A204.1 (cell line): ENCODE measurements at regions not wholly inside any gene's neighbourhood (a gene's known extent, or its start where the extent isn't known, plus 50 kb on each side); places are given as distances from the start of the nearest gene placed in this dataset.
"Not testable (repeated sequence)": the region's sequence is repeated elsewhere in the genome, so short reads cannot be mapped to it uniquely, and the experiment has no call there.

ENCODE experiments used
- FAIRE-seq: peaks from 2 replicates; lab custom pipeline; 2012; peaks lifted over from hg19 to GRCh38; lab: Jason Lieb, UNC

DNA sequence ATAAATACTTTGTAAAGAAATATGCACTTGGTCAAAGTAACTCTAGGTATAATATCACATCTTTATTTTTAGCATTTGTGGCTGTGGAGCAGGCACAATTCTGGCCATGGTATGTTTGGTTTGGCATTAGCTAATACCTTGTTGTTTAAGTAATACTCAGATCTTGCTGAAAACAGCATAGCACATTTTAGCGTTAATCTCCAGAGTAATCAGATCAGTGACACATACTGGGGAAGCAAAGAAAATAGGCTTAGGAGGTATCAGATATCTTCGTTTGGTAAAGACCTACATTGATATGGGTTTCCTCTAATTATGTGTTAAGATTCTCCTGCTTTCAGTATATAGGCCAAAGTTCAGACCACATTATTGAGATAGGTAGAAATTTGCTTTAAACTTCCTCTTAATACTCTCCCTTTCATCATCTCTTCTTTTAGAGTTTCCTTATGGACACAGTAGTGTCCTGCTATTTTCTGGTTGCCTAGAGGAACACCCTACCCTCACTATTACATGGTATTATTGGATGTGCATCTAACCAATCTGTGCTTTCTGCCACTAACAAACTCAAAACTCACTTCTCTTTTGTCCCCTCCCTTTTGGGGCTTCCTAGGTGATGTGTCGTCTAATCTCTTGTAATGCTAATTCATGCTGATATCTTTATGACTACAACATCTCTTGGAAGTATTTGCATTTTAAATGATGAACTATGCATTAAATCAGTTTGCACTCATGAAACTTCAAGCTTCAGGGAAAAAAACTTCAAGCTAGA lies 437.3 kb upstream of the ADAMTSL1 start:
- no peak for FAIRE-seq

GRCh38 chr9:18037981-18038380 lies 436.0 kb upstream of the ADAMTSL1 start:
- FAIRE-seq = no peak

- FAIRE-seq = no peak
Measured at GRCh38 chr9:18040327-18040726, 433.6 kb upstream of the ADAMTSL1 start.

GRCh38 chr9:18043978-18044377 lies 430.0 kb upstream of the ADAMTSL1 start:
- FAIRE-seq = no peak

DNA sequence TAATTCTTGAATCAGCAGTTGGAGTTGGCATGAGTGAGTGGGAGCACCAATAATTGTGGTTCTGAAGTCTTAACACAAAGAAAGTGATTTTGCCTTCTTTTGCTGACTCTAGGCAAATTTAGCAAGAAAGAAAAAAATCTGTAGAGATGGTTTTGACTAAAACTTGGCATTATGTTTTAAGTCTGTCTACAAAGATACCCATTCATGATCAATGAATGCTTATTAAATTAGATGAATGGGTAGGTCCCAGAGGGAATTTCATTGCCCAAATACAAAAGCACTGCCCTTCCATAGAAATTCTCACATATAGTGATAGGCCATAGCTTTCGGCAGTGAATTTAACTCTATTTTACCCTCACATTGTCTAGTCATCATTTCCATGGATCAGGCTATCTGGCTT lies 428.6 kb upstream of the ADAMTSL1 start:
- no peak for FAIRE-seq

DNA sequence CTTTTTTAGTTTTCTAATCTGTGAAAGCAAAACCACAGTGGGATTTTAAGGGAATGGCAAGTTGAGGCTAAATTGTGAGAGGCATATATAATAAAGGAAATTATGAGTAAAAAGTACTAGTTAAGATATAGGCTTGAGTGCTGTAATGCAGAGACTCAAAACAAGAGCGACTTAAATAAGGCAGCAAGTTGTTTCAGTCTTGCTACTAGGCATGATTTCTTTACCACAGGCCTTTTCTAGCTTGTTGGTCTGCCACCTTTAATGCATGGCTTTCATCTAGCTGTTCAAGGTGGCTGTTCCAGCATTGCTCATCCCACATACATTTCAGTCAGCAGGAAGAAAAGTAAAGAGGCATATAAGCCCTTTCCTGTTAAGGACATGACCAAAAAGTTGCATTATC lies 427.9 kb upstream of the ADAMTSL1 start:
- FAIRE-seq = no peak

- no peak for FAIRE-seq
Measured at GRCh38 chr9:18051638-18052037, 422.3 kb upstream of the ADAMTSL1 start.

- FAIRE-seq = no peak
Measured at GRCh38 chr9:18052060-18052459, 421.9 kb upstream of the ADAMTSL1 start.

- FAIRE-seq = no peak
Measured at GRCh38 chr9:18056269-18056992, 417.5 kb upstream of the ADAMTSL1 start.

DNA sequence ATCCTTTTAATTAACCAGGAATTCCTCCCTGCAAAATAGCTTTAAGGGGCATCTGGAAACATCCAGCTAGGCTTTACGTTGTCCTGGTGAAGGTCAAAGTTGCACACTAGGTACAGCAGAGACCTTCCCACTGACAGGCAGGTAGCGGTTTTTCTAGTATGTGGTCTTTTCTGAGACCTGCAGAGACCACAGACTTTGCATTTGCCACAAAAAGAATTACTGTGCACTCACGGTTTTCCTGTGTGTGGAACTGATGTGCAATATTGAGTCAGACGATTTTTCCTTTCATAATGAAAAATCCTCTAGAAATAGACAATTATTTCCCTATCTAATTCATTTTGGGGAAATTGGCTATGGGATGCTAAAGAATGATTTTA lies 417.0 kb upstream of the ADAMTSL1 start:
- FAIRE-seq = no peak

DNA sequence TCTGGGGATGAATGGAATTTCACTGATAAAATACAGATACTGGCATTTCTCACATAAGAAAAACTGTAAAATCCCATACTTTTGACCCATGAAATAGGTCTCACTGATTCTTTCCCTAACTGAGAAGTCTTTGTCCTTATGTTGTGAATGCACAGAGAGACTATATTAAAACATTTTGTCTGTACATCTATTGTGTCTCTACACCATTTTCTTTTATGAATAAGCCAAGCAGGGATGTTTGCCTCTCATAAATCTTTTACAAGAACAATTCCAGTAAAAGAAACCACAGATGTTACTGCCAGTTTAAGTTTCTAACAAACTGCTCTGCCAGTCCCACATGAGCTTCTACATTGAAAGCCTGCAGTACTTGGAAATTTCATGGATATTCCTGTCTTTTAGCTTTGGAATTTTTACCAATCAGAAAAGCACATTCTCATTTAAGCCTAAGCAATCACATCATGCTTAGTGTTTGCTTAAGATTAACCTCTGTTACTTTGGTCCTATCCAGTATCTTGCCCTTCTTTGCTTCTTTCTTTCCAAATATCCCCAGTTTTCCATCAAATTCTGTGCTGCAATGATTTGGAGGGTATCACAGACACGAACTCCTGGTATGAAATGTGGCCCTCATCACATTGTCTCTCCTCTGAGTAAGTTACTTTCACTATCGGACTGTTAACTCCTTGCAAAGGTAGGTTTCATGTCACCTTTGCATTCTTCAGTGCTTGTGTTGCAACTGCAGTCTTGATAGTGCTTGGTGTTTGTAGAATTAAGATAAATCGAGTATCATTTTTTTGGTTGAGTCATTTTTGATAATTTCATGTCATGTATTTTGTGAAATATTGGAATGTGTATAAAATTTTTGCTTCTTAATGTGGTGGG lies 415.1 kb upstream of the ADAMTSL1 start:
- FAIRE-seq = no peak

DNA sequence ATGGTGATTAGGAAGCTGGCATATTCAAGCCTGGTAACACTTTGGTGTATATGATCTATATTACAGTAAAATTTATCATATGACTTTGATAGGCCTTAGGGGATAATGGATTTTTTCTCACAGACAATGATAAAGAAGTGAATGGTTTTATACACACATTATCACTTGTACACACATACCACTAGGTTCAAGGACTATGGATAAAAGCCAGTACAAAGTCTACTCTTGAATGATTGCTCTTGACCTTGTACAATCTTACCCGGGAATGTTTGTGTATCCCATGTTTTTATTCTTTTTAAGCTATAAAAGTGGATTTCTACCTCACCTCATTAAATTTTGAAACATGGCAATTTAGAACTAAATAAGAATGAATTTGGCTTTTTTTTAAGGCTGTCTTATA lies 414.5 kb upstream of the ADAMTSL1 start:
- FAIRE-seq = no peak

DNA sequence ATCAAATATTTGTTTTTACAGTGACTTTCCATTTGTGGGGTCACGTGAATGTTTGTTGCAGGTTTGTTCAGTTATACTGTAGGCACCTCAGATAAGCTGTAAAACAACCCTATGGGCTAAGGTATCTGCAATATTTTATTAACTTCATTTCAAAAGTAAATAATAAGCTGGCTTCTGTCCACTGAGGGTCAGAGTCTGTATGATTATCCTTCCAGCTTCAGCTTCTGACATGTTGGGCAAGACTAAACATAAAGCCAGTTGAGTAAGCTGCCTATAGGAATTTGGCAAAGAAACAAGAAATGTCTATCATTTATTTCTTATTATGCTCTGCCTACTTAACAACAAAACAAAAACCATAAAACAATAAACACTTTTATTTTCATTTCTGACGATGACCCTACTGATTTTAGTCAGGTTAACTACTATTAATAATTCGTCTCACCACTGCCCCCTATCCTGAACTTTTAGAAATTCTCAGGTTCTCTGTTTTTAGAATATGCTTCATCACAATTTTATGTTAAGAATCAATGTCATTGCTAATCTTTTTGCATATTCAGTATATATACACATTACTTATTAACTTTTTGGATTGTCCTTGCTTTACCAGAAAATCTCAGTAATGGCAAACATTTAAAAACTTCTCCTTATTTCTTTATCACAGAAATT lies 413.6 kb upstream of the ADAMTSL1 start:
- FAIRE-seq = no peak

GRCh38 chr9:18061332-18061731 lies 412.6 kb upstream of the ADAMTSL1 start:
- FAIRE-seq = no peak

- FAIRE-seq = no peak
Measured at GRCh38 chr9:18061856-18062255, 412.1 kb upstream of the ADAMTSL1 start.

GRCh38 chr9:18063856-18064390 lies 410.0 kb upstream of the ADAMTSL1 start:
- no peak for FAIRE-seq

DNA sequence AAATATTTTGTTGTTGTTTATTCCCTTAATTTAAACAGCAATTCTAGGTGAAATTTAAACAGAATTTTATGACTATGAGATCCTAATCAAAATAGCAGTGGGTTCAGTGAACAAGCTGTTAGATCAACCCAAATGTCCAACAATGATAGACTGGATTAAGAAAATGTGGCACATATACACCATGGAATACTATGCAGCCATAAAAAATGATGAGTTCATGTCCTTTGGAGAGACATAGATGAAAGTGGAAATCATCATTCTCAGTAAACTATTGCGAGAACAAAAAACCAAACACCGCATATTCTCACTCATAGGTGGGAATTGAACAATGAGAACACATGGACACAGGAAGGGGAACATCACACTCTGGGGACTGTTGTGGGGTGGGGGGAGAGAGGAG lies 407.3 kb upstream of the ADAMTSL1 start:
- not testable (repeated sequence) for FAIRE-seq

DNA sequence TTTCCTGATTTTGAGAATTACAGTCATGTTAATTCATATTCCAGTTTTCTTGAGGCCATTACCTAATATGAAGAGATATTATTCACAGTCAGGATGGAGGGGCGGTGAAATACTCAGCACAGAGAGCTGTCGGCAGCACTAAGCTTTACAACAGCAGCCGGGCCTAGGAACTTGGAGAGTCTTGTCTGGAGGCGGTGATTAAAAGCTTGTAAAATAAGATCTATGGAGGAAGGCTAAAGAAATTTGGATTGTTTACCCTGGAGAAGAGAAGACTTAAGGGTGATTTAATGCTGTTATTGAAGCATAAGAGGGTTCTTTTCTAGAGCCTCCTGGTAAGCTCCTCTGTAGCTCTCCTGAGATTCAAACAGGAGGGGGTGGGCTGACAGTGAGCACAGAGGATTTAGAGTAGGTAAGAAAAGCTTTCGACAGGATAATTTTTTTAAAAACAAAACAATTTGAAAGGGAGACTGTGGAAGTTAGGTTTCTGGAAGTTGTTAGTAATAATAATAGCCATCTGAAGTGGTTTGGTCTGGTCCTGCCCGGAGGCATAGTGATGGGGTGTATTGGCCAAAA lies 406.3 kb upstream of the ADAMTSL1 start:
- no peak for FAIRE-seq

DNA sequence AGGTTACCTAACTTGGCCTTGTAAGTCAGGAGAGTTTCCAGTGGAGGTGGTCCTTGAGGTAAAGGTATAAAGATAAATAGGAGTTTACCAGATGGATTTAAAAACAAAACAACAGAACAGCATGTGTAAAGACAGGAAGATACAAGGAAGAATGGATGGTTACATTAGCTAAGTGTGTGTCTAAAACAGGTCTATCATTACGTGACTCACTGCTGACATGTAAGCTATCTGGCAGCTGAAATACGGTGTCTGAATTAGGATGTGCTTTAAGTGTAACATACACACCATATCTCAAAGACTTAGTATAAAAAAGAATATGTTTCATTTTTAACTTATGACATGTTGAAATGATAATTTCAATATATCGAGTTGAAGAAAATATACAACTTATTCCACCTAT lies 405.1 kb upstream of the ADAMTSL1 start:
- no peak for FAIRE-seq

DNA sequence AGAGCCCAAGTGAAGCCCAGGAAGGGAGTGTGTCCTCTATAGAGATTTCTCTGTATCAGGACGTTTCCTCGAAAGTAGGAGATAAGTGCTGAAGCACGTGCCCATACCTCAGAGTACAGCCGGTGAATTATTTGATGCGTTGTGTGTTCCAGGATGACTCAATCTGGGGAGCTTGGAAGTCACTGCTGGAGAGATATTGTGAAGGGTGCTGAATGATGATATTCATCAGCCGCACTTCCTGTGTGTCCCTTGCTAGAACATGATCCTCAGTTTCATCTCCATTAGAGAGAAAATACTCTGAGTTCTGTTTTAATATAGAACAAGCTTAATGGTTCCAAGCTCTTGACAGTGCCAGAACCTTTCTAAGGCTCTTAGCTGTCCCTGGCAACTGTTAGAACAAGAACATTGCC lies 402.3 kb upstream of the ADAMTSL1 start:
- no peak for FAIRE-seq

DNA sequence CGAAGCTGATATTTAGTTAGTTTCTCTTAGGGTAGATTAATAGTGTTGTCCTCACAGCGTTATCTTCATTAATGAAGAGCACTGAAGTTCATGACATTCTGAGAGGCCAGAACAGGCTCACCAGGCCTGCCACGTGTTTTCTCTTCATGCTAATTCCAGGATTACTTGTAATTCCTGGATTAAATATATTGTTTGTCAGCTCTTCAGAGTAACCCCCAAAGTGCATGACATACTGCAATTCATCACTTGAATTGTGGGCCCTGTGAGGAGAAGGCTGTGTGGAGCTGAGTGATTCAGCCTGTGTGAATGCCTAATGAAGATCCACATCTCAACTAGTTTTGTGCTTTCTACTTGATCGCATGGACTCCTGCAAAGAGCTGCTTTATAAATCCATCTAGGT lies 401.0 kb upstream of the ADAMTSL1 start:
- no peak for FAIRE-seq

- FAIRE-seq = no peak
Measured at GRCh38 chr9:18074041-18074440, 399.9 kb upstream of the ADAMTSL1 start.
